GM23248 (cell line): ENCODE measurements at regions not wholly inside any gene's neighbourhood (a gene's known extent, or its start where the extent isn't known, plus 50 kb on each side); places are given as distances from the start of the nearest gene placed in this dataset.

ENCODE experiments used
- EZH2 ChIP-seq: fragments of 200-600 bp; sonication (generic); IDR thresholded peaks from 2 replicates; pipeline ENCODE4 v1.6.1; 2018; ENCODE audit warnings: antibody characterized with exemption, mild to moderate bottlenecking; ENCODE audit not compliant: insufficient read depth, poor library complexity, severe bottlenecking
- EZH2phosphoT487 ChIP-seq: fragments of 200-600 bp; sonication (generic); IDR thresholded peaks from 2 replicates; pipeline ENCODE4 v1.6.1; 2018; ENCODE audit warnings: antibody characterized with exemption, moderate library complexity, mild to moderate bottlenecking, low read depth; ENCODE audit not compliant: insufficient read depth

DNA sequence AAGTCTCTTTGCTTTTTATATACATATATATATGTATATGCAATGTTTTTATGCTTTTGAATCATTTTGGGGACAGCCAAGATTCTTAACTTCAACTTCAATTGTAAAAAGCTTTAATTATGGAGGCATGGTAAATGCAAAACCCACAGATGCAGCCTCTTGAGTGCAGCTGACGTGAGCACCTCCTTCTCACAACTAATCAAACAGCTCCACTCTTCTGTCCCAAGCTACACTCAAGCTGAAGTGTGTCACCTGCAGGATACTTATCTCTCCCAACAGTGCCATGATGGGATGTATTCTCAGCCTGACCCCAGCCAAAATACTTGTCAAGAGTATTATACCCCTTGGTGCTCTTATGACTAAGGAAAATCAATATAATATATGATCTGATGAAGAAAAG is 60.7 kb upstream of the BLTP1 start:
- TF ChIP-seq EZH2, result no peak
- TF ChIP-seq EZH2phosphoT487, result no peak
